SK-N-SH treated with all-trans-retinoic acid at 6 μM for 48 hours (cell line): ENCODE measurements at regions not wholly inside any gene's neighbourhood (a gene's known extent, or its start where the extent isn't known, plus 50 kb on each side); places are given as distances from the start of the nearest gene placed in this dataset.

Source experiments
- ARNTL ChIP-seq: fragments of 450-650 bp; formaldehyde crosslinking; IDR thresholded peaks from 2 replicates; pipeline ENCODE4 v1.5.0; 2020; ENCODE audit warnings: low read depth, mild to moderate bottlenecking, moderate library complexity, borderline replicate concordance
- CSDC2 ChIP-seq: fragments of 250-450 bp; sonication (Bioruptor Pico); IDR thresholded peaks from 2 replicates; pipeline ENCODE4 v1.5.0; 2020; ENCODE audit warnings: mild to moderate bottlenecking, moderate library complexity
- ESRRG ChIP-seq: fragments of 250-450 bp; sonication (Bioruptor Pico); IDR thresholded peaks from 2 replicates; pipeline ENCODE4 v1.6.1; 2021; ENCODE audit warnings: mild to moderate bottlenecking
- PATZ1 ChIP-seq: fragments of 250-450 bp; sonication (Bioruptor Pico); IDR thresholded peaks from 2 replicates; pipeline ENCODE4 v1.8.0; 2020; ENCODE audit warnings: mild to moderate bottlenecking, moderate library complexity, borderline replicate concordance
- POU6F1 ChIP-seq: fragments of 250-450 bp; sonication (Bioruptor Pico); IDR thresholded peaks from 2 replicates; pipeline ENCODE4 v1.8.0; 2021; ENCODE audit warnings: low read depth, mild to moderate bottlenecking, moderate library complexity, borderline replicate concordance
- RARB ChIP-seq: fragments of 250-450 bp; sonication (Bioruptor Pico); IDR thresholded peaks from 2 replicates; pipeline ENCODE4 v1.8.0; 2021; ENCODE audit warnings: mild to moderate bottlenecking, moderate library complexity
- SNAI2 ChIP-seq: fragments of 250-450 bp; sonication (Bioruptor Pico); IDR thresholded peaks from 2 replicates; pipeline ENCODE4 v1.5.0; 2020; ENCODE audit warnings: mild to moderate bottlenecking, moderate library complexity
- TOX ChIP-seq: fragments of 250-450 bp; sonication (Bioruptor Pico); IDR thresholded peaks from 2 replicates; pipeline ENCODE4 v1.8.0; 2021; ENCODE audit warnings: mild to moderate bottlenecking, moderate library complexity, borderline replicate concordance
- ZC3H10 ChIP-seq: fragments of 250-450 bp; sonication (Bioruptor Pico); IDR thresholded peaks from 2 replicates; pipeline ENCODE4 v1.5.1; 2021; ENCODE audit warnings: mild to moderate bottlenecking, moderate library complexity
- ZFP3 ChIP-seq: fragments of 250-450 bp; sonication (Bioruptor Pico); IDR thresholded peaks from 2 replicates; pipeline ENCODE4 v1.5.0; 2020; ENCODE audit warnings: mild to moderate bottlenecking, moderate library complexity
- ZNF70 ChIP-seq: fragments of 450-650 bp; formaldehyde crosslinking; IDR thresholded peaks from 2 replicates; pipeline ENCODE4 v1.5.0; 2020; ENCODE audit warnings: mild to moderate bottlenecking, moderate library complexity
- TF ChIP-seq, protein P1 (sequence below): fragments of 250-450 bp; sonication (Bioruptor Pico); IDR thresholded peaks from 2 replicates; pipeline ENCODE4 v1.5.1; 2020; ENCODE audit warnings: low read depth, mild to moderate bottlenecking, moderate library complexity

GRCh38 chr7:117949232-117949631 lies 76.0 kb upstream of the CTTNBP2 start:
- TF ChIP-seq SNAI2 (CRISPR knock-in tag) (no peak), CSDC2 (CRISPR knock-in tag) (no peak), PATZ1 (CRISPR knock-in tag) (no peak), ARNTL (CRISPR knock-in tag) (no peak), ZNF70 (CRISPR knock-in tag) (no peak), ZFP3 (CRISPR knock-in tag) (no peak), RARB (CRISPR knock-in tag) (no peak), ZC3H10 (CRISPR knock-in tag) (no peak), POU6F1 (CRISPR knock-in tag) (no peak), ESRRG (CRISPR knock-in tag) (no peak), TOX (CRISPR knock-in tag) (no peak)
- TF ChIP-seq, protein P1, sequence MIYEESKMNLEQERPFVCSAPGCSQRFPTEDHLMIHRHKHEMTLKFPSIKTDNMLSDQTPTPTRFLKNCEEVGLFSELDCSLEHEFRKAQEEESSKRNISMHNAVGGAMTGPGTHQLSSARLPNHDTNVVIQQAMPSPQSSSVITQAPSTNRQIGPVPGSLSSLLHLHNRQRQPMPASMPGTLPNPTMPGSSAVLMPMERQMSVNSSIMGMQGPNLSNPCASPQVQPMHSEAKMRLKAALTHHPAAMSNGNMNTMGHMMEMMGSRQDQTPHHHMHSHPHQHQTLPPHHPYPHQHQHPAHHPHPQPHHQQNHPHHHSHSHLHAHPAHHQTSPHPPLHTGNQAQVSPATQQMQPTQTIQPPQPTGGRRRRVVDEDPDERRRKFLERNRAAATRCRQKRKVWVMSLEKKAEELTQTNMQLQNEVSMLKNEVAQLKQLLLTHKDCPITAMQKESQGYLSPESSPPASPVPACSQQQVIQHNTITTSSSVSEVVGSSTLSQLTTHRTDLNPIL: no peak
